ENCODE measurements at regions not wholly inside any gene's neighbourhood (a gene's known extent, or its start where the extent isn't known, plus 50 kb on each side); places are given as distances from the start of the nearest gene placed in this dataset.

DNA sequence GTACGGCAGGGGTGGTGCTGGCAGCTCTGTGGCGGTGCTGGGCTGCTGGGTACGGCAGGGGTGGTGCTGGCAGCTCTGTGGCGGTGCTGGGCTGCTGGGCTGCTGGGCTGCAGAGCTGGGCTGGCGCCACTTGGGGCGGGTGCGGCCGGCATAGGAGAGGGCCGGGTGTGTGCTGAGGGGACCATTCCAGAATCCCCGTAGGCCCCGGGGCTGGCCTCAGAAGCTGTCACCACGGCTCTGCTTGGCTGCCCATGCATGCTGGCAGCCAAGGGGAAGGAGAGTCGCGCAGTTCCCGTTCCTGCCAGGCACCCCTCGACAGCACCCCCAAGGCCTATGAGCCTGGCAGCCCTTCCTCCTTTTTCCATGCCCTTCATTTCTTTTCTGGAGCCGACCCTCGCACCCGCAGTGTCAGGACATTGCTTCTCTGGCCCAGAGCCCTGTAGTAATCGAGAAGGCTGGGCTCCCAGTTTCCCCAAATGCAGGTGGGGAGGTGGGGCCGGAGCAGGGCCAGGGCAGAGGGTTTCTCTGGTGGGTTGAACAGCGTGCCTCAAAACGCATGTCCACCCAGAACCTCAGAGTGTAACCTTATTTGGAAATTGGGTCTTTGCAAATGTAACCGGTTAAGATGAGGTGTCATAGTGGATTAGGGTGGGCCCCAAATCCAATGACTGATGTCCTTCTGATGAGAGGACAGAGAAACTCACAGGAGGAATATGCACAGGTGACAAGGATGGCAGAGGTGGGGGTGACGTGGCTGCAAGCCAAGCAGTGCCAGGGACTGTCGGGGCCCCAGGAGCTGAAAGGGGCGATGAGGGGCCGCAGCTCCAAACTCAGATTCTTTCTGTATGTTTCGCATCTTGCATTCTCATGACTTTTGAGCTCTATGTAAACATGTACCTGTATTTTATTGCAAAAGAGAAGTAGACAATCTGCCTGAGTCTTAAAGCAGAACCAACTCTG, 71.0 kb upstream of the ACTRT2 start:
- H3K9me3 ChIP-seq, result peaks cover 0 to 21% (median 3%) of the 10 kb centered on the region in 11 donors
- DNase-seq, result no peak
- intact Hi-C loops (cut with DNase I), result no loop called here
- H3K27me3 ChIP-seq, result peaks cover 0 to 16% (median 11%) of the 10 kb centered on the region in 7 donors
- H3K4me3 ChIP-seq, result no peak overlapping the region
- WGBS, 2 donors, result 80 to 82% methylated on average over 26 to 29 of the region's 29 CpGs
- TF ChIP-seq, protein P1, sequence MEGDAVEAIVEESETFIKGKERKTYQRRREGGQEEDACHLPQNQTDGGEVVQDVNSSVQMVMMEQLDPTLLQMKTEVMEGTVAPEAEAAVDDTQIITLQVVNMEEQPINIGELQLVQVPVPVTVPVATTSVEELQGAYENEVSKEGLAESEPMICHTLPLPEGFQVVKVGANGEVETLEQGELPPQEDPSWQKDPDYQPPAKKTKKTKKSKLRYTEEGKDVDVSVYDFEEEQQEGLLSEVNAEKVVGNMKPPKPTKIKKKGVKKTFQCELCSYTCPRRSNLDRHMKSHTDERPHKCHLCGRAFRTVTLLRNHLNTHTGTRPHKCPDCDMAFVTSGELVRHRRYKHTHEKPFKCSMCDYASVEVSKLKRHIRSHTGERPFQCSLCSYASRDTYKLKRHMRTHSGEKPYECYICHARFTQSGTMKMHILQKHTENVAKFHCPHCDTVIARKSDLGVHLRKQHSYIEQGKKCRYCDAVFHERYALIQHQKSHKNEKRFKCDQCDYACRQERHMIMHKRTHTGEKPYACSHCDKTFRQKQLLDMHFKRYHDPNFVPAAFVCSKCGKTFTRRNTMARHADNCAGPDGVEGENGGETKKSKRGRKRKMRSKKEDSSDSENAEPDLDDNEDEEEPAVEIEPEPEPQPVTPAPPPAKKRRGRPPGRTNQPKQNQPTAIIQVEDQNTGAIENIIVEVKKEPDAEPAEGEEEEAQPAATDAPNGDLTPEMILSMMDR (IDR thresholded peaks at IDR 0.05), result no peak
- no peaks in the 10 kb centered on the region for H3K36me3 ChIP-seq
- ATAC-seq, result no peak
- H3K4me1 ChIP-seq, result peaks cover 0 to 10% (median 0%) of the 10 kb centered on the region in 9 donors
- H3K27ac ChIP-seq, result no peak overlapping the region

DNA sequence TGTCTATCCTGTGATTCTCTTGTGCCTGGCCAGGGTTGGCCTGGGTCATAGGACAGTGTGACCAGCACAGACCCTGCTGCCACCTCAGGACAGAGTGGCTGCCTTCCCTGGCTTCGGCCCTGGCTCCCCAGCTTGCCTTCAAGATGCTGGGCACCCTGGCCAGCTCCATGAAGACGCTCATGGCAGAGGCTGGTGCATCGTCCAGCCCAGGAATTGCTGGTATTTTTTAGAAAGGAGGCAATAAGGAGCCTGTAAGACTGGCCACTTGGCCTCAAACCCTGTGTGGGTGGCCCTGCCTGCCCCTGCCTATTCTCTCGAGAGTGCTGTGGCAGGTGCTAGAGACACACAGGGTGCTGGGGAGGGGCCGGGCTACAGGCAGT, 70.4 kb upstream of the ACTRT2 start:
- Histone ChIP-seq H3K36me3 (no peaks in the 10 kb centered on the region), H3K4me3 (no peak overlapping the region), H3K27me3 (peaks cover 0 to 16% (median 11%) of the 10 kb centered on the region in 7 donors), H3K9me3 (peaks cover 0 to 27% (median 3%) of the 10 kb centered on the region in 11 donors), H3K4me1 (peaks cover 0 to 10% (median 0%) of the 10 kb centered on the region in 9 donors), H3K27ac (no peak overlapping the region)
- intact Hi-C loops (cut with DNase I), result no loop called here
- DNase-seq, result no peak
- peak in 1 of 8 donors; percentile 28 for ATAC-seq
- TF ChIP-seq, protein P1 (IDR thresholded peaks at IDR 0.05), result no peak
- WGBS, 2 donors, result 66 to 69% methylated on average over 5 of the region's 5 CpGs

DNA sequence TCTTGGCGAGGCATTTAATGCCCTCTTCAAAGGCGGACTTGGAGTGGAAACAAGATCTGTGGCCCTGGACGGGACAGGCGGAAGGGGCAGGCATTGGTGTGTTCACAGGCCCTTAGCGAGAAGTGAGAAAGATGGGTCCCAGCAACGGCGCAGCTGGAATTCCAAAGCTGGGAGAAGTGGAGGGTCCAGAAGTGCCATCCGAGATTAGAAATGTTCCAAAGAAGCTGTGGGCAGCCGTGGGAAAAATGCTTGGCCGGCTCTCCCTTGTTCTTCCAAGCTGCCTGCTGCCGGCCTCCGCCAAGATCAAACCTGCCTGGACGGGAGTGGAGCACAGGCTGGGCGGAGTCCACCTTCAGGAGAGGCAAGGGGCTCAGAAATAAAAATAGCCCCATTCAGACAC, 69.4 kb upstream of the ACTRT2 start:
- DNase-seq, result no peak
- H3K9me3 ChIP-seq, result peaks cover 0 to 37% (median 3%) of the 10 kb centered on the region in 11 donors

DNA sequence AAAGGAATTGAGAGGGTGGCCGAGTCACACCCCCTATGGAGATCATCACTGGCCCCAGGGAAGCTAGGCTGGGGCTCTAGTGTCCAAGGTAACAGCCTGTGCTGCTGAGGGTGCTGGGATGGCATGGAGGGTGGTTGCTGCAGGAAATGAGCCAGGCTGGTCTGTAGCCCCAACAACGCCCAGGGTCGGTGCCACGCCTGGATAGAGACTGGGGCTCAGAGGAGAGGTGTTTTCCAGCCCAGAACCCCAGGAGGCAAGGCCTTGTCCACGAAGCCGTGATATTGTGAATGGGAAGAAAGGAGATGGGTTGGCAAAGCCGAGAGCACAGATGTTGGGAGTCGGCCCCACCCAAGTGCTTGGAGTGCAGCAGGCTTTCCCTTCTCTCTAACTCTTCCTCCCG, 68.9 kb upstream of the ACTRT2 start:
- intact Hi-C loops (cut with DNase I), result no loop called here
- Histone ChIP-seq H3K27me3 (peaks cover 0 to 8% (median 3%) of the 10 kb centered on the region in 7 donors), H3K36me3 (no peaks in the 10 kb centered on the region), H3K4me1 (peaks cover 0 to 10% (median 0%) of the 10 kb centered on the region in 9 donors), H3K27ac (no peak overlapping the region), H3K9me3 (peaks cover 0 to 42% (median 6%) of the 10 kb centered on the region in 11 donors), H3K4me3 (no peak overlapping the region)
- 71 to 76% methylated on average over 9 of the region's 9 CpGs for WGBS, 2 donors
- TF ChIP-seq, protein P1 (IDR thresholded peaks at IDR 0.05), result no peak
- DNase-seq, result no peak
- ATAC-seq, result peak in 1 of 8 donors; percentile 29

More for the DNA sequence above, 69.4 kb upstream of the ACTRT2 start:
- H3K4me1 ChIP-seq, result peaks cover 0 to 10% (median 0%) of the 10 kb centered on the region in 9 donors
- no peaks in the 10 kb centered on the region for H3K36me3 ChIP-seq
- H3K4me3 ChIP-seq, result no peak overlapping the region
- peak in 3 of 8 donors; percentile 31 to 64 (median 37) for ATAC-seq
- H3K27me3 ChIP-seq, result peaks cover 0 to 11% (median 5%) of the 10 kb centered on the region in 7 donors
- intact Hi-C loops (cut with DNase I), result no loop called here
- TF ChIP-seq, protein P1 (IDR thresholded peaks at IDR 0.05), result no peak
- no peak overlapping the region for H3K27ac ChIP-seq
- WGBS, 2 donors, result 39 to 49% methylated on average over 14 of the region's 14 CpGs
